Muscle of back (tissue), 3 donors: ENCODE measurements at regions not wholly inside any gene's neighbourhood (a gene's known extent, or its start where the extent isn't known, plus 50 kb on each side); places are given as distances from the start of the nearest gene placed in this dataset.
"Not testable (repeated sequence)": the region's sequence is repeated elsewhere in the genome, so short reads cannot be mapped to it uniquely, and the experiment has no call there.

ENCODE experiments used
- DNase-seq, 3 donors: peaks; one replicate each; pipeline versions ENCODE4 v3.0.0 to v3.0.0-alpha.2; 2013

DNA sequence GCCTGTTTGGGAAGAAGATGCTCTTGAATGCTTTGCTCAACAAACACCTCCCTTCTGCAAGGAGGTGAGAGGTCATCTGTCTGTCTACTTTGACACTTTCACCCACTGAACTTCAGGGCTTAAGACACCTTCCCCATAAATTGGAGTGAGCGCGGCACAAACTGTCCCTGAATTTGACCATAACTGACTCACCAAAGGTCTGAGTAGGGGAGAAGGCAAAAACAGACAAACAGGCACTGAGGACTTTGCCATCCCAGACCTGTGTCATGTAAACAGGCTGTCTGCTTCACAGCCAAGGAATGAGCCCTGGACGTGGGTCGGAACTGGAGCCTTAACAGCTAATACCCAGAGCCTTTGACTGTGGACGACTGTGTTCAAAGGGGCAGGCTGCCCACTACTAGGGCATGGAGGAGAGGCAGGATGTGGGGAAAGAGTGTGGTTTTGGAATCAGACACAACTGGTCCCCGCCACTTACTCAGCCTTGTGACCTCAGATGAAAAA, 320.9 kb upstream of the KLF4 start:
- no peak for DNase-seq

DNA sequence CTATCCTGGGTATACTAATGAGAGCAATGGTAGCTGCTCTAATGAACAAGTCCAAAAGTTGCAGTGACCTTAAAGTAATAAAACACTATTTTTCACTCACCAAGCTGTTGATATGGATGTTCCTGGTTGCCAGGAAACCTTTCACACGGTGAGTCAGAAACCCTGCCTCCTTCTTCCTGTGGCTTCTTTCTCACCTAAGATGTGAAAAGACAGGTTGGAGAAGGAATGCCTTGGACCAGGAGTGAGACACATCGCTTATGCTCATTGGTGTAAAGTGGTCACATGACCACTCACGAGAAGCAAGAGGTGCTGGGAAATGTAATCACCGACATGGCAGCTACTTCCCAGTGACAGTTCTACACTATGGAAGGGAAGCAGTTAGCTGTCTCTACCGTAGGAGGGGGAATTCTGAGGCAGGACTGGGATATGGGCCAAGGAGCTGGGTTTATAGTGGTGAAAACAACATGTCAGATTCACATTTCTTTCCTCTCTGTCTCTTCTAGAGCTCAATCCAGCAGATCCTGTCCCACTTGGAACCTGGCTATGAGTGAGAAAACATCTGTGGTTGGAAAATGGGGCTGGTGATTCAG, 320.4 kb upstream of the KLF4 start:
- no peak for DNase-seq

DNA sequence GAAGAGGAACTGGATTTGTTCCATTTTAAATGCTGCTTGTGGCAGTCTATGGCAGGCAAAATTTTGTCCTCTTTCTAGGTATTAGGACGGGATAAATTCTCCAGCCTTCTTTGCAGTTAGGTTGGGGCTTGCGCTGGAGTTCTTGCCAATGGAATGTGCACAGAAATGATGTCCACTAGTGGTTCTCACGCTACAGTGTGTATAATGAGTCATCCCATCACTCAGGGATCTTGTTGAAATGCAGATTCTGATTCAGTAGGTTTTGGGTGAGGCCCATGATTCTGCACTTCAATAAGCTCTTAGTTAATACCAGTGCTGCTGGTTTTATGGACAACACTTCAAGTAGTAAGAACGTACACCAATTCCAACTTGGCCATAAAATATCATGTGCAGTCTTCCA, 317.6 kb upstream of the KLF4 start:
- DNase-seq: no peak

DNA sequence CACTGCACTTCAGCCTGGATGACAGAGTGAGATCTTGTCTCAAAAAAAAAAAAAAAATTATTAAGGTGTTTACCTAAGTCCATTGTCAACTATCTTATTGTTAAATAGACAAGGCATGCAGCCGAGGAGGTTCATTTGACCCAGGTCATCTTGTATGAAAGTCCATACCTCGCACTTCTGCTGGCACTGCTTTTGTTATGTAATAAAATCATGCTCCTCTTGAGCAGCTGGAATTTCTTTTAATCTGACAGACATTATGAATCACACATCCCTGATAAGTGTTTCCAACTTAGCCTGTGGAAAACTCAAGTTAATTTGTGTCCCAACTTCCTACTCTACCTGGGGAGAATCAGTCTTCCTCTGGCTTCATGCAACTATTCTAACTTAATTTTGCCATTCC, 315.6 kb upstream of the KLF4 start:
- no peak for DNase-seq

DNA sequence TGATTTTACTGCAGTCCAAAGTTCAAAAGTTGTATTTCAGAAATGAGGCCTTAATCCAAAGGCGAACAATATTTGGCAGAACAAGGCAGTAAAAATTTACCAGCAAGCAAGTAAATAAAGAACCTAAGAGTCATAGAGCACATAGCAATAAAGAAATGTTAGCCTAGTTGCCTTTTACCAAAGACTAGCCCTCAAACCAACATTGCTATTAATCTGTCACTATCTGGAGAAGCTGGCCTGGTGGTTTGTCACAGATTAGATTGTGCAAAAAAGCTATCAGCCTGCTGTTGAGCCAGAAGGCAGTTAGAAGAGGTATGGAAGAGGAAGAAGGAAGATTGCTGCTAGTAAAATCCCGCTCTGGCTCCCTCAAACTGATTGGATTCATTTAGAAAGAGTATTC, 304.7 kb upstream of the KLF4 start:
- no peak for DNase-seq

DNA sequence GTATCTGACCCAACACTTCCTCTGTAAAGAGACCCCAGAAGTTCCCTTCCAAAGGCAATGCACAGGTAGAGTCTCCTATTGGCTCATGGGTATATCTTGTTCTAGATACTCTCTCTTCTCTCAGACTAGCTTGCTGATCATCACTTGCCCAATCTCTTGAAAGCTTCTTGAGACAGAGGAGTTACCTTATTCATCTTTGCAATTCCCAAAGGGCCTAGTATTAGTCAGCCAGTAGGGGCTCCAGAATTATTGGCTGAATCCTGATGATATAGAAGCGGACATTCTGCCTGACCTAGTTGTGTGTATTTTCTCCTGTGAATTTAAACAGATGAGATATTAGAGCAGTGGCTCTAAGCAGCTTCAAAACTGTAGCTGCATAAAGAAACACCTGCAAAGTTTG, 304.0 kb upstream of the KLF4 start:
- DNase-seq: no peak

DNA sequence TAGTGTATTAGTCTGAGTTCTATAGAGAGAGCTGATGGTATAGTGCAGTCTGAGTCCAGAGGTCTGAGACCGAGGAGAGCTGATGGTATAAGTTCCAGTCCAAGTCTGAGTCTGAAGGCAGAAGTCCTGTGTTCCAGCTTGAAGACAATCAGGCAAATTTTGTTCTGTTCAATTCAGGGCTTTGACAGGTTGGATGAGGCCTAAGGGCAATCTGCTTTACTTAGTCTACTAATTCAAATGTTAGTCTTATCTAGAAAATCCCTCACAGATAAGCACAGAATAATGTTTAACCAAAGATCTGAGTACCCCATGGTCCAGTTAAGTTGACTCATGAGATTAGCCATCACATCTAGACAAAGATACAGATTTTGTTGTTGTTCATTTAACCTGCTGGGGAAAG, 303.0 kb upstream of the KLF4 start:
- no peak for DNase-seq

DNA sequence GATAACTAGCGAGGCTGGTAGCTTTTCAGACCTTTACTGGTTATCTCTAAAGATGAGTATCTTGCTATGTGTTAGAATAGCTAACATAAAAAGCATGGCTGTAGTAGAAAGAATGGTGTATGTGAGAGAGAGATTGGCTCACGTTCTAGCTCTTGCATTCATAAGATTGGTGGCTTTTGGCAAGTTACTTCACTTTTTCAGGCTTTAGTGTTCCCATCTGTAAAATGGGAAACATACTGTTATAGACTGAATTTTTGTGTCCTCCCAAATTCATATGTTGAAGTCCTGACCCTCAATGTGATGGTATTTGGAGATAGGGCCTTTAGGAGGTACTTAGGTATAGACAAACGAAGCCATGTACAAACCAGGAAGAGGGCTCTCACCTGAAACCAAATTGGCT, 302.4 kb upstream of the KLF4 start:
- no peak for DNase-seq

DNA sequence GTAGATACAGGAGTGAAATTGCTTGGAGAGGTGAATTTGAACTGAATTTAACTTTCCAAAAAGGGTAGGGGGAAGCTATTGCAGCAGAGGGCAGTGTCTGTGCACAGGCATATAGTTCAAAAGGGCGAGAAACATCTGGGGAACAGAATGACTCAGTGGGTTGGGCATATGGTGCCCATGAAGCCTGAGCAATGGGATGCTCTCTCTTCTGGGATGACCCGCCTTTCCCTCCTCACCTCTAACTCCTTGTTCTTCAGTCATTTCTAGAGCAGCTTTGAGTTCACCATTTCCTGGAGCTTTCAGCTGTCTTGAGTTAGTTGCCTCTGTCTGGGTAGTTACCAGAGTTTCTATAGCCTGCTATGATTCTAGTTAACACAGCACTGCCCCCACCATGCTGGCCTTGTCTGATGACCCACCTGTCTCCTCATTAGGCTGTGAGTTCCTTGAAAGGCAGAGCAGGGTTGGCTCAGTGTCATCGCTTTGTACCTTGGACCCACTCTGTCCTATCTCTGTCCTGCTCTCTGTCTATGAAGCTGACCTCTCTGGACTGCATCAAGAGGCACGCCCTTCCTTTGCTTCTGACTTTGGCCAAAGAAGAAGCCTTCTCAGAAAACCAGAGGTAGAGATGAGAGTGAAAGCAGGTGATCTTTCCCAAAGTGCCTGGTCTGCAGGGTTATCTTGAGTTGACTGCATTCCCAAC, 299.6 kb upstream of the KLF4 start:
- DNase-seq: no peak

DNA sequence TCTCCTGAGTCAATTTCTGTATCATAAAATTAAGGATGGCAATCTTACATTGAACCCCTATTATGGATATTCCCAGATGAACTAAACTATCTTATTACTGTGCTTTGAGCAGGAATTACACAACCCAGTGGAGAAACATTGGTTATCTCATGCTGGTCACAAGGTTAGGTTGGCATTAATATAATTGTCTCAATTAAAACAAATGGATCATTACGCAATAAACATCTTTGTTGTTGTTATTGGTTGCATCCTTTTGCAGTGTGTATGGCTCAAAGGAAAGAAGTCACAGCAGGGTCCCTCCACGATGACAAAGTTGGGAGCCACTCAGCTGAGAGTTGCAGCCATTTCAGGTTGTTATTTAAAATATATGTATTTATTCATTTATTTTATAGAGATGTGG, 297.0 kb upstream of the KLF4 start:
- no peak for DNase-seq

DNA sequence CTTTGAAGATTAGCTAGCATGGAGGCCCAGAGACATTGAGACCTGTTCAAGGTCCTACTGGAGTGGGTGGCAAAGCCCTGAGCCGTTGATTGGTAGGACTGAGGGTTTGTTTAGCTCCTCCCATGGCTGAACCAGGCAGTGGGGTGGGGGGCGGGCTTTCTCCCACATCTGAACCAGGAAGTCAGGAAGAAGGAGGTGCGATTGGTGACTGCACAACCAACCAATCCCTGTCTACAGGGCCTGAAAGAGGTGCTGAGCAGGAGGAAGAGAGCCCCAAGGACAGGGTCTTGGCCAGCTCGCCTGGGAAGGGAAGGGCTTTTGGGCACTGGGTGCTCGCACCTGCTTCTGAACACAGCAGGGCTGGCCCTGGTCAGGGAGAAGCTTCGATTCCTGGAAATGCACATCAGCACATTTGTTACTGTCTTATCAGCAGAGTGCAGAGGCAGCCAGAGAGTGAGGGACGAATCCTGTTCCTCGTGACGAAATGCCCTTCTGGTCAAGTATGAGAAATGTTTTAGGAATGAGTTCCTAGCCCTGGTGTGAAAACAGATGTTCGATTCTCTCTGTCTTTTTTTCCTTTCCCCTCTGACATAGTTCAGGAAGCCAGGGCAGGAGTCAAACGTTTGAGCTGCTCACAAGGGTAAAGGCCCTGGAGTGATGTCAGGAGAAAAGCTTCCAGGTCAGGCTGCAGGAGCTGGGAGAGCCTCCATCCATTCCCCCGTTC, 294.8 kb upstream of the KLF4 start:
- DNase-seq: peak; percentile 30 to 68 (median 52)

DNA sequence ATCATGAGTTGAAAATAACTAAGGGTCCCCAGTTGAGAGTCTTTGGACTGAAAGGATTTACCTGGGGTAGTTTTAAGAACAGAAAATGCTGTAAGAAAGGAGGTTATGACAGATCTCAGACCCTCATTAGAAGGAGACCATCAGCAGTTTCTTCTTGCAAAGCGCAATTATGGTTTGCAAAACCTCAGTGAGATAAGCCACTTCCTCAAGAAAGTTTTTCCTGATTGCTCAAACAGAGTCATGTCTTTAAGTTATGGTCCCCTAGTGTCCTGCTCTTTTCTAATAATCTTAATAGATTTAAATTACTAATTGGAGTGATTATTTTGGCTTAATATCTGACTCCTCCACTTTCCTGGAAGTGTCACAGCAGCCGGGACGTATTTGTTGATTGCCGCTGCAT, 293.2 kb upstream of the KLF4 start:
- no peak for DNase-seq

DNA sequence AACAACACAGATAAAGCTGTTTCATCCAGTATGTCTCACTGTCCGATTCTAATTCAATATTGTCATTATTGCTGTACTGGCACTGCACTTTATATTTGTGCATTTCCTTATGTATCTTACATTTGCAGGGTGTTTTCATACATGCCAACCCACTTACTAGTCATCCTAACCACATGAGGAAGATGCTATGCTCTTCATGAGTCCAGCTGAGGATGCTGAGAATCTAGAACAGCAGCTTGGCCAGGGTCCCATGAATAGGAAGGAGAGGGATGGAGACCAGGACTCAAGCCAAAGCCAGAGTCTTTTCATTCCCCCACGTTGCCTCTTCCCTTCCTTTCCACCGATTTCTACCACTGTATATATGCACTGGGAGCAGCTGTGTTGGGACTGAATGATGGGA, 292.8 kb upstream of the KLF4 start:
- peak; percentile 32 to 59 (median 38) for DNase-seq

DNA sequence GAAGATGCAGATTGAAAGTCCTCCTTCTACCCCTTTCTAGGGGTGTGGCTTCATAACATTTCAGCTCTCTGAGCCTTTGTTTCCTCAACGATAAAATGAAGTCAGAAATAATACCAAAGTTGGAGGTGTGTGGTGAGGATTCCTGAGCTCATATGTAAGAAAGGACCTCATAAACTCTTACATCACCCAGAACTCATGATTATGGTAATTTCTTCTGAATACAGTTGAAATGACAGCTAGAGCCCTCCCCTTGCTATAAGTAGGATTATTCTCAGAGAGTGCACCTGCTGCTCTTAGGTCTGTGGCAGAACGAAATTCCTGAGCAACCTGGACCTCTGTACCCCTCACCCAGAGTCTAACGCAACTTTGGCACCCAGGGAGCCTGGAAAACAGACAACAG, 291.4 kb upstream of the KLF4 start:
- DNase-seq: no peak

DNA sequence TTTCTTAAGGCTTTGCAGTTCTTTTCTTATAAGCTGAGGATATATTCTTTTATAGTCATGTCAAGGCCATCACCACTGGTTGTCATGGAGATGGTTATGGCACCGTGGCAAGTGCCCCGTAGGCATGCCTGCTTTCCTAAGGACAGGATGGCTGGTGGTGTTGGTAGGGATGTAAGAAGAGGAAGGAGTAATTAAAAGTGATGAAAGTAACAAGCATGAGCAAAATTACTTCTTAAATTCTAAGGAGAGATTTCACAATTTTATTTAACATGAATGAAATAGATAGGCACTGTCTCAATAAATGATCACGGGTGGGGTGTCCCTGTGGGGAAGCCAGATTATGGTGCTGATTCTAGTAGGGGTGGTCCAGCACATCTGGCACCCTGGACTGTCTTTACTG, 290.2 kb upstream of the KLF4 start:
- DNase-seq: no peak

DNA sequence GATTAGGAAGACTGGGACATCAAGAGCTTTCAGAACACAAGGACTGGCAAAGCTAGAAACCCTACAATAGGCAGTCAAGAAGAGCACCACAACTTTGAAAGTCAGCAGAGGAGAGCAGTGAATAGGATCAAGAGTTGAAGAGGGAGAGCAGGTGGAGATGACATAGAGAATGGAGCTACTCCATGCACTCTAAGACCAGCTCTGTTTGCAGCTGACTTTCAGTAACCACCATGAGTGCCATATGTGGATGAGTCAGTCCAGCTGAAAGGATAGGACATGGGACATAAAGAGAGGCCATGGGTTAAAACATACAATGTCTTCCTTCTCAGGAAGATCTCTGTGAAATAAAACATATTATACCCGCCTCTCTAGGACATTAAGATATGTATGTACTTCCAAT, 289.1 kb upstream of the KLF4 start:
- peak in 1 of 3 donors; percentile 27 for DNase-seq

DNA sequence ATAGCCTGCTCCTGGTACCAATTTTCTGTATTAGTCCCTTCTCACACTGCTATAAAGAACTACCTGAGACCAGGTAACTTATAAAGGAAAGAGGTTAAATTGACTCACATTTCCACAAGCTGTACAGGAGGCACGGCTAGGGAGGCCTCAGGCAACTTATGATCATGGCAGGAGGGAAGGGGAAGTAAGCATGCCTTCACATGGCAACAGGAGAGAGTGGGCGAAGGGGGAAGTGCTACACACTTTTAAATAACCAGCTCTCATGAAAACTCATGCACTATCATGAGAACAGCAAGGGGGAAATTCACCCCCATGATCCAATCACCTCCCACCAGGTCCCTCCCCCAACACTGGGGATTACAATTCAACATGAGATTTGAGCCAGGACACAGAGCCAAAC, 284.5 kb upstream of the KLF4 start:
- DNase-seq: not testable (repeated sequence)

DNA sequence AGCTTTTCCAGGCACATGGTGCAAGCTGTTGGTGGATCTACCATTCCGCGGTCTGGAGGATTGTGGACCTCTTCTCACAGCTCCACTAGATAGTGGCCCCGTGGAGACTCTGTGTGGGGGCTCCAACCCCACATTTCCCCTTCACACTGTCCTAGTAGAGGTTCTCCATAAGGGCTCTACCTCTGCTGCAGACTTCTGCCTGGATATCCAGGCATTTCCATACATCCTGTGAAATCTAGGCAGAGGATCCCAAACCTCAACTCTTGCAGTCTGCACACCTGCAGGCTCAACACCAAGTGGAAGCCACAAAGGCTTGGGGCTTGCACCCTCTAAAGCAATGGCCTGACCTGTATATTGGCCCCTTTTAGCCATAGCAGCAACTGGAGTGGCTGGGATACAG, 283.4 kb upstream of the KLF4 start:
- DNase-seq: no peak

DNA sequence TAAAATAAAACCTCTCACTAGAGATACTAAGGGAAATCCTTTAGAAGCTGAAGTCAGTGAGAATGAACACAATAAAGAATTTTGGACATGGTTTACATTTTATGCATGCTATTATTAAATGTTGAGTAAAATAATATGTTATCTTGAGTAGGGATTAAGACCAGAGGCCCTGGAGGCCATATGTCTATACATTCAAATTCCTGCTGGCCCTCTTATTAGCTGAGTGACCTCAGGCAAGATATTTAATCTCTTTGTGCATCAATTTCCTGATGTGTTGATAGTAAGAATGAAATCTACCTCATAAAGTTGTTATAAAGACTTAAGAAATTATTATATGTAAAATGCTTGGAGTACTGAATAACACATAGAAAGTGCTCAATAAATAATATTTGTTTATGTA, 281.1 kb upstream of the KLF4 start:
- DNase-seq: no peak

DNA sequence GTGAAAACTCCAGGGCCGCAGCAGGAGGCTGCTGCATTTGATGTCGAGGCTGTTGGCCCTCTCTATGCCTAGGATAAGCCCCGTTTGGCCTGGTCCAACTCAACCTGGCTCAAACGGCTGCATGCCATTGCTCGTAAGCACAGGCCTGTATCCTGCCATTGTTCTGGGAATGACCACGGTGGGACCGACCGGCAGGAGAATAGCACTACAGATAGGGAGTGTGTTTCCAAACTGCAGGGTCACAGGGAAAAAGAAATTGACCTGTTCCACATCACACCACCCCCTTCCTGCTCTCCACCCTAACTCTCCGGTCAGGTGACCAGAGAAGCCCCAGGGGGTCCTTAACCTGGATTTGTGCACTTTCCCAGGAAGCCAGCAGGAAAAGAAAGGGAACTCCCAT, 278.7 kb upstream of the KLF4 start:
- no peak for DNase-seq

DNA sequence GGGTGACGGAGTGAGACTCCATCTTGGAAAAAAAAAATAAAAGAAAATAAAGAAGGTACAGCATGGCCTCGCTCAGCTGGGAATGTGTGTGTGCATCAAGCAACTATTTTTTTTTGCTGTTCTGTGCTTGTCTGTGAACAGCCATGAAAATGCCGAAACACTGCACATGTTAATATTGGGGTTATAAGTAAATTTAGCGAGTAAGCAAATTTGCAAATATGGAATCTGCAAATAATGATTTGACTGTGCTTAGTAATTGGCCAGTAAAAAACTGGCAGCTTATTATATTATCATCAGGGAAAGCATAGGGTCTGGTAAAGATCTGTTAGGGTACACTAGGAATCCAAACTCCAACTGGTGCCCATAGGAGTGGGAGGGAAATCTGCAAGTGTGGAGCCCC, 278.1 kb upstream of the KLF4 start:
- no peak for DNase-seq

DNA sequence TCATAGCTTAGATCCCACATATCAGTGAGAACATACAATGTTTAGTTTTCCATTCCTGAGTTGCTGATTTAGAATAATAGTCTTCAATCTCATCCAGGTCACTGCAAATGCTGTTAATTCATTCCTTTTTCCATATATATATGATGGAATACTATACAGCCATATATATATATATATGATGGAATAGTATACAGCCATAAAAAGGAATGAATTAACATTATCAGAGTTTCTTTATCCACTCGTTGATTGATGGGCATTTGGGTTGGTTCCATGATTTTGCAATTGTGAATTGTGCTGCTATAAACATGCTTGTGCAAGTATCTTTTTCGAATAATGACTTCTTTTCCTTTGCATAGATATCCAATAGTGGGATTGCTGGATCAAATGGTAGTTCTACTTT, 273.9 kb upstream of the KLF4 start:
- not testable (repeated sequence) for DNase-seq

DNA sequence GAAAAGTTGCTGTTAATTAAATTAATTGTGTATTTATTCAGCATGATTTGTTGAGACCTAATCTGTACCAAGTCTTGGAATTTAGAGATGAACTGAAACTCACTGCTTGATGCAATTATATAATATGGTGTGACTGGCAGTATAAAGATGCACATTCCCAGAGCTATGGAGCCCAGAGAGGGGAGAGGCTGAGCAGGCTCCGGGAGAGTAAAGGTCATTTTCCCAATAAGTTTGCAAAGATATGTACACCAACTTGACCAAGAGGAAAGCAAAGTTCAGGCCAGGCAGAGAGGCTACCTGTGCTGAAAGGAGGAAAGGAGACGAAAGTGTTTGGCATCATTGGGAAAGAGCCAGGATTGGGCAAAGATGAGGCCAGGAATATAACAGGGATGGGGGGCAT, 271.7 kb upstream of the KLF4 start:
- DNase-seq: no peak
